Smooth muscle cell (in vitro differentiated cells): ENCODE measurements at regions not wholly inside any gene's neighbourhood (a gene's known extent, or its start where the extent isn't known, plus 50 kb on each side); places are given as distances from the start of the nearest gene placed in this dataset.

Experiments used
- DNase-seq: peaks from one replicate; lab custom pipeline; 2025; ENCODE audit not compliant: unreplicated experiment; lab: John Stamatoyannopoulos, UW
- H2AFZ ChIP-seq: fragments of 200-600 bp; sonication (generic); 2 replicates; pipeline ENCODE4 v1.6.0; 2016; ENCODE audit warnings: antibody characterized with exemption, low read depth, mild to moderate bottlenecking
- H3F3A ChIP-seq: fragments of 200-600 bp; sonication (generic); 2 replicates; pipeline ENCODE4 v1.6.0; 2017; ENCODE audit warnings: antibody characterized with exemption, low read depth
- H3K27ac ChIP-seq: fragments of 200-600 bp; sonication (generic); 2 replicates; pipeline ENCODE4 v1.5.1; 2016; ENCODE audit warnings: low read depth, mild to moderate bottlenecking
- H3K27me3 ChIP-seq: fragments of 200-600 bp; sonication (generic); 2 replicates; pipeline ENCODE4 v1.6.1; 2016; ENCODE audit warnings: low read depth, mild to moderate bottlenecking
- H3K36me3 ChIP-seq: fragments of 200-600 bp; sonication (generic); 2 replicates; pipeline ENCODE4 v1.5.1; 2016; ENCODE audit warnings: low read depth
- H3K4me1 ChIP-seq: fragments of 200-600 bp; sonication (generic); 2 replicates; pipeline ENCODE4 v1.5.1; 2016; ENCODE audit warnings: low read depth
- H3K4me2 ChIP-seq: fragments of 200-600 bp; sonication (generic); 2 replicates; pipeline ENCODE4 v1.6.0; 2016; ENCODE audit warnings: mild to moderate bottlenecking
- H3K4me3 ChIP-seq: fragments of 200-600 bp; sonication (generic); 2 replicates; pipeline ENCODE4 v1.5.1; 2016; ENCODE audit warnings: mild to moderate bottlenecking
- H3K79me2 ChIP-seq: fragments of 200-600 bp; sonication (generic); 2 replicates; pipeline ENCODE4 v1.6.0; 2016; ENCODE audit warnings: low read depth, mild to moderate bottlenecking
- H3K9ac ChIP-seq: fragments of 200-600 bp; sonication (generic); 2 replicates; pipeline ENCODE4 v1.6.0; 2016; ENCODE audit warnings: low read depth
- H3K9me3 ChIP-seq: fragments of 200-600 bp; sonication (generic); replicated peaks from 2 replicates; pipeline ENCODE4 v1.5.1; 2016; ENCODE audit warnings: low read depth
- H4K20me1 ChIP-seq: fragments of 200-600 bp; sonication (generic); 2 replicates; pipeline ENCODE4 v1.6.0; 2016; ENCODE audit warnings: low read depth
- WGBS: methylation state at CpG from one replicate; pipeline ENCODE4 v1.1.7; 2016; ENCODE audit warnings: low lambda C conversion rate; 5-methylcytosine and 5-hydroxymethylcytosine counted together
- TF ChIP-seq, protein P1 (sequence below): fragments of 200-600 bp; sonication (generic); IDR thresholded peaks from 2 replicates; pipeline ENCODE4 v1.5.1; 2017; ENCODE audit warnings: borderline replicate concordance, mild to moderate bottlenecking, antibody characterized with exemption; ENCODE audit not compliant: insufficient read depth, poor library complexity, severe bottlenecking

GRCh38 chr6:130507666-130508028 lies 141.8 kb downstream of the TMEM200A start:
- Histone ChIP-seq H3K9ac (no peak overlapping the region), H3K27me3 (no peaks in the 10 kb centered on the region), H3K4me2 (no peak overlapping the region), H4K20me1 (no peaks in the 10 kb centered on the region), H3K36me3 (no peaks in the 10 kb centered on the region), H3K4me1 (no peaks in the 10 kb centered on the region), H3K79me2 (no peaks in the 10 kb centered on the region), H3K27ac (no peak overlapping the region), H3K4me3 (no peak overlapping the region), H2AFZ (peak overlapping the region; percentile 38), H3K9me3 (no peaks in the 10 kb centered on the region), H3F3A (no peaks in the 10 kb centered on the region)
- 83% methylated on average over 4 of the region's 4 CpGs for WGBS
- no peak for DNase-seq
- TF ChIP-seq, protein P1, sequence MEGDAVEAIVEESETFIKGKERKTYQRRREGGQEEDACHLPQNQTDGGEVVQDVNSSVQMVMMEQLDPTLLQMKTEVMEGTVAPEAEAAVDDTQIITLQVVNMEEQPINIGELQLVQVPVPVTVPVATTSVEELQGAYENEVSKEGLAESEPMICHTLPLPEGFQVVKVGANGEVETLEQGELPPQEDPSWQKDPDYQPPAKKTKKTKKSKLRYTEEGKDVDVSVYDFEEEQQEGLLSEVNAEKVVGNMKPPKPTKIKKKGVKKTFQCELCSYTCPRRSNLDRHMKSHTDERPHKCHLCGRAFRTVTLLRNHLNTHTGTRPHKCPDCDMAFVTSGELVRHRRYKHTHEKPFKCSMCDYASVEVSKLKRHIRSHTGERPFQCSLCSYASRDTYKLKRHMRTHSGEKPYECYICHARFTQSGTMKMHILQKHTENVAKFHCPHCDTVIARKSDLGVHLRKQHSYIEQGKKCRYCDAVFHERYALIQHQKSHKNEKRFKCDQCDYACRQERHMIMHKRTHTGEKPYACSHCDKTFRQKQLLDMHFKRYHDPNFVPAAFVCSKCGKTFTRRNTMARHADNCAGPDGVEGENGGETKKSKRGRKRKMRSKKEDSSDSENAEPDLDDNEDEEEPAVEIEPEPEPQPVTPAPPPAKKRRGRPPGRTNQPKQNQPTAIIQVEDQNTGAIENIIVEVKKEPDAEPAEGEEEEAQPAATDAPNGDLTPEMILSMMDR = no peak

- H3K4me1 ChIP-seq = peaks cover 12% of the 10 kb centered on the region
- H3K36me3 ChIP-seq = no peaks in the 10 kb centered on the region
- no peak for DNase-seq
- peak overlapping the region; percentile 81 for H3K27ac ChIP-seq
- H4K20me1 ChIP-seq = no peaks in the 10 kb centered on the region
- no peak overlapping the region for H3K4me3 ChIP-seq
- H3K9ac ChIP-seq = no peak overlapping the region
- 47% methylated on average over 3 of the region's 3 CpGs for WGBS
- no peaks in the 10 kb centered on the region for H3K27me3 ChIP-seq
- H3K9me3 ChIP-seq = no peaks in the 10 kb centered on the region
- H3K79me2 ChIP-seq = no peaks in the 10 kb centered on the region
- TF ChIP-seq, protein P1 = no peak
- H3F3A ChIP-seq = peaks cover 3% of the 10 kb centered on the region
- peak overlapping the region; percentile 73 for H3K4me2 ChIP-seq
- H2AFZ ChIP-seq = no peak overlapping the region
Observed at GRCh38 chr6:130513770-130514169, 148.0 kb downstream of the TMEM200A start.

- H3K27me3 ChIP-seq = no peaks in the 10 kb centered on the region
- no peak overlapping the region for H3K4me3 ChIP-seq
- H3K79me2 ChIP-seq = no peaks in the 10 kb centered on the region
- peak overlapping the region; percentile 73 for H3K4me2 ChIP-seq
- H3F3A ChIP-seq = peaks cover 7% of the 10 kb centered on the region
- no peak overlapping the region for H2AFZ ChIP-seq
- H3K9me3 ChIP-seq = no peaks in the 10 kb centered on the region
- TF ChIP-seq, protein P1 = no peak
- WGBS = 52% methylated on average over 3 of the region's 3 CpGs
- no peak for DNase-seq
- H3K9ac ChIP-seq = peak overlapping the region; percentile 38
- H3K36me3 ChIP-seq = no peaks in the 10 kb centered on the region
- no peaks in the 10 kb centered on the region for H4K20me1 ChIP-seq
- H3K27ac ChIP-seq = peak overlapping the region; percentile 81
- H3K4me1 ChIP-seq = peaks cover 12% of the 10 kb centered on the region
Observed at GRCh38 chr6:130514712-130515111, 148.9 kb downstream of the TMEM200A start.

- no peaks in the 10 kb centered on the region for H4K20me1 ChIP-seq
- no peaks in the 10 kb centered on the region for H3K27me3 ChIP-seq
- H3F3A ChIP-seq = peaks cover 9% of the 10 kb centered on the region
- peak overlapping the region; percentile 38 for H3K9ac ChIP-seq
- H3K4me3 ChIP-seq = no peak overlapping the region
- no peak overlapping the region for H2AFZ ChIP-seq
- peak overlapping the region; percentile 81 for H3K27ac ChIP-seq
- H3K9me3 ChIP-seq = no peaks in the 10 kb centered on the region
- WGBS = 51% methylated on average over 4 of the region's 4 CpGs
- H3K4me1 ChIP-seq = peaks cover 12% of the 10 kb centered on the region
- peak overlapping the region; percentile 73 for H3K4me2 ChIP-seq
- TF ChIP-seq, protein P1 = no peak
- no peaks in the 10 kb centered on the region for H3K36me3 ChIP-seq
- H3K79me2 ChIP-seq = no peaks in the 10 kb centered on the region
- no peak for DNase-seq
Observed at GRCh38 chr6:130515306-130515705, 149.5 kb downstream of the TMEM200A start.
